MM.1S (cell line): ENCODE measurements at regions not wholly inside any gene's neighbourhood (a gene's known extent, or its start where the extent isn't known, plus 50 kb on each side); places are given as distances from the start of the nearest gene placed in this dataset.

Source experiments
- DNase-seq: peaks from one replicate; pipeline ENCODE4 v3.0.0-alpha.2; 2015
- H2AFZ ChIP-seq: fragments of 300-600 bp; sonication (generic); 2 replicates; pipeline ENCODE4 v1.6.0; 2016; ENCODE audit warnings: antibody characterized with exemption, low read length
- H3F3A ChIP-seq: fragments of 300-600 bp; sonication (generic); 2 replicates; pipeline ENCODE4 v1.6.1; 2016; ENCODE audit warnings: mild to moderate bottlenecking, antibody characterized with exemption, low read length, moderate library complexity, mixed read lengths; ENCODE audit not compliant: insufficient read depth
- H3K27ac ChIP-seq: fragments of 300-600 bp; sonication (generic); 2 replicates; pipeline ENCODE4 v1.5.1; 2016; ENCODE audit warnings: mild to moderate bottlenecking, low read length
- H3K27me3 ChIP-seq: fragments of 300-600 bp; sonication (generic); replicated peaks from 2 replicates; pipeline ENCODE4 v1.6.0; 2016; ENCODE audit warnings: low read length; ENCODE audit not compliant: insufficient read depth
- H3K36me3 ChIP-seq: fragments of 300-600 bp; sonication (generic); replicated peaks from 2 replicates; pipeline ENCODE4 v1.6.1; 2016; ENCODE audit warnings: mild to moderate bottlenecking, low read length, mixed read lengths; ENCODE audit not compliant: insufficient read depth
- H3K4me1 ChIP-seq: fragments of 300-600 bp; sonication (generic); 2 replicates; pipeline ENCODE4 v1.6.1; 2016; ENCODE audit warnings: low read length, mixed read lengths
- H3K4me2 ChIP-seq: fragments of 300-600 bp; sonication (generic); 2 replicates; pipeline ENCODE4 v1.6.0; 2016; ENCODE audit warnings: low read depth, low read length
- H3K4me3 ChIP-seq: fragments of 300-600 bp; sonication (generic); 2 replicates; pipeline ENCODE4 v1.5.1; 2016; ENCODE audit warnings: low read length, mixed read lengths
- H3K79me2 ChIP-seq: fragments of 300-600 bp; sonication (generic); 2 replicates; pipeline ENCODE4 v1.6.1; 2016; ENCODE audit warnings: mixed run types, low read length, mixed read lengths
- H3K9ac ChIP-seq: fragments of 300-600 bp; sonication (generic); 2 replicates; pipeline ENCODE4 v1.6.1; 2016; ENCODE audit warnings: low read length, mixed read lengths
- H3K9me2 ChIP-seq: fragments of 300-600 bp; sonication (generic); replicated peaks from 2 replicates; pipeline ENCODE4 v1.6.1; 2016; ENCODE audit warnings: mild to moderate bottlenecking, low read length, mixed read lengths; ENCODE audit not compliant: insufficient read depth
- H3K9me3 ChIP-seq: fragments of 300-600 bp; sonication (generic); replicated peaks from 2 replicates; pipeline ENCODE4 v1.6.1; 2016; ENCODE audit warnings: mild to moderate bottlenecking, low read length, mixed read lengths; ENCODE audit not compliant: insufficient read depth
- H4K20me1 ChIP-seq: fragments of 300-600 bp; sonication (generic); 2 replicates; pipeline ENCODE4 v1.6.1; 2016; ENCODE audit warnings: mild to moderate bottlenecking, low read length, moderate library complexity, mixed read lengths; ENCODE audit not compliant: insufficient read depth
- CTCF ChIP-seq: fragments of 300-600 bp; sonication (generic); IDR thresholded peaks from 2 replicates; pipeline ENCODE4 v1.5.1; 2016; ENCODE audit warnings: antibody characterized with exemption, low read length, mixed read lengths
- EZH2 ChIP-seq: fragments of 300-600 bp; sonication (generic); optimal IDR thresholded peaks from 2 replicates; pipeline ENCODE3; 2017; ENCODE audit warnings: low read depth, mild to moderate bottlenecking, antibody characterized with exemption, low read length, mixed read lengths
- EZH2phosphoT487 ChIP-seq: fragments of 300-600 bp; sonication (generic); IDR thresholded peaks from 2 replicates; pipeline ENCODE4 v1.6.1; 2018; ENCODE audit warnings: antibody characterized with exemption, low read length

GRCh38 chr4:30341731-30342130, 378.4 kb upstream of the PCDH7 start:
- Histone ChIP-seq H3K9me3 (no peaks in the 10 kb centered on the region), H3K36me3 (no peaks in the 10 kb centered on the region), H3K9ac (no peak overlapping the region), H3F3A (no peaks in the 10 kb centered on the region), H3K4me3 (no peak overlapping the region), H3K79me2 (no peaks in the 10 kb centered on the region), H4K20me1 (no peaks in the 10 kb centered on the region), H3K27ac (no peak overlapping the region), H3K4me1 (no peaks in the 10 kb centered on the region), H3K9me2 (no peaks in the 10 kb centered on the region), H3K27me3 (no peaks in the 10 kb centered on the region), H2AFZ (no peak overlapping the region), H3K4me2 (no peak overlapping the region)
- no peak for DNase-seq
- TF ChIP-seq EZH2 (no peak), CTCF (no peak), EZH2phosphoT487 (no peak)

- no peak overlapping the region for H3K4me3 ChIP-seq
Measured at GRCh38 chr4:30350288-30350687, 369.9 kb upstream of the PCDH7 start.

GRCh38 chr4:30354605-30355004, 365.6 kb upstream of the PCDH7 start:
- Histone ChIP-seq H4K20me1 (no peaks in the 10 kb centered on the region), H2AFZ (no peak overlapping the region), H3K9me3 (no peaks in the 10 kb centered on the region)

More at GRCh38 chr4:30350288-30350687, 369.9 kb upstream of the PCDH7 start:
- Histone ChIP-seq H3K27me3 (no peaks in the 10 kb centered on the region), H3K27ac (no peak overlapping the region), H3F3A (no peaks in the 10 kb centered on the region), H3K4me2 (no peak overlapping the region), H3K79me2 (no peaks in the 10 kb centered on the region), H3K36me3 (no peaks in the 10 kb centered on the region), H3K9ac (no peak overlapping the region), H3K4me1 (no peaks in the 10 kb centered on the region), H3K9me3 (no peaks in the 10 kb centered on the region), H2AFZ (no peak overlapping the region), H4K20me1 (no peaks in the 10 kb centered on the region), H3K9me2 (no peaks in the 10 kb centered on the region)
- TF ChIP-seq CTCF: no peak
- no peak for DNase-seq

More at GRCh38 chr4:30354605-30355004, 365.6 kb upstream of the PCDH7 start:
- no peaks in the 10 kb centered on the region for H3F3A ChIP-seq
- H3K4me2 ChIP-seq: no peak overlapping the region
- no peaks in the 10 kb centered on the region for H3K79me2 ChIP-seq
- TF ChIP-seq EZH2 (no peak), CTCF (no peak), EZH2phosphoT487 (no peak)
- H3K9ac ChIP-seq: no peak overlapping the region
- no peaks in the 10 kb centered on the region for H3K4me1 ChIP-seq
- DNase-seq: no peak
- H3K36me3 ChIP-seq: no peaks in the 10 kb centered on the region
- no peak overlapping the region for H3K4me3 ChIP-seq
- H3K9me2 ChIP-seq: no peaks in the 10 kb centered on the region
- H3K27me3 ChIP-seq: no peaks in the 10 kb centered on the region
- no peak overlapping the region for H3K27ac ChIP-seq
